Activated naive CD8-positive, alpha-beta T cell treated with anti-CD3 and anti-CD28 coated beads, Interleukin-2, amount 10 ng/mL, durations not matched to agents 7 days and 5 days (primary cell): ENCODE measurements at regions not wholly inside any gene's neighbourhood (a gene's known extent, or its start where the extent isn't known, plus 50 kb on each side); places are given as distances from the start of the nearest gene placed in this dataset.
"Not testable (repeated sequence)": the region's sequence is repeated elsewhere in the genome, so short reads cannot be mapped to it uniquely, and the experiment has no call there.

Source experiments
- ATAC-seq: fragments of 150-1000 bp; cut with Tn5 transposase; one replicate; pipeline ENCODE4 v1.10.0; 2021; ENCODE audit warnings: low read depth, moderate library complexity
- POLR2A ChIA-PET: fragments of 350-600 bp; sonication (Branson Sonifier 250); formaldehyde crosslinking; loops from one replicate; lab custom pipeline; 2021; ENCODE audit warnings: antibody characterized with exemption; lab: Charles Lee
- DNase-seq: peaks from one replicate; pipeline ENCODE4 v3.0.0; 2021
- H3K27ac Mint-ChIP-seq: one replicate; pipeline ENCODE4 v1.8.0; 2022; ENCODE audit warnings: mild to moderate bottlenecking, mixed read lengths
- H3K27me3 Mint-ChIP-seq: one replicate; pipeline ENCODE4 v1.8.0; 2022; ENCODE audit warnings: mild to moderate bottlenecking, moderate library complexity, mixed read lengths
- H3K36me3 Mint-ChIP-seq: one replicate; pipeline ENCODE4 v1.8.0; 2021; ENCODE audit warnings: mild to moderate bottlenecking, mixed read lengths
- H3K4me1 Mint-ChIP-seq: one replicate; pipeline ENCODE4 v1.8.0; 2021; ENCODE audit warnings: mixed read lengths
- H3K4me3 Mint-ChIP-seq: one replicate; pipeline ENCODE4 v1.8.0; 2022; ENCODE audit warnings: mild to moderate bottlenecking, moderate library complexity, mixed read lengths
- H3K9me3 Mint-ChIP-seq: one replicate; pipeline ENCODE4 v1.8.0; 2021; ENCODE audit warnings: mixed read lengths

DNA sequence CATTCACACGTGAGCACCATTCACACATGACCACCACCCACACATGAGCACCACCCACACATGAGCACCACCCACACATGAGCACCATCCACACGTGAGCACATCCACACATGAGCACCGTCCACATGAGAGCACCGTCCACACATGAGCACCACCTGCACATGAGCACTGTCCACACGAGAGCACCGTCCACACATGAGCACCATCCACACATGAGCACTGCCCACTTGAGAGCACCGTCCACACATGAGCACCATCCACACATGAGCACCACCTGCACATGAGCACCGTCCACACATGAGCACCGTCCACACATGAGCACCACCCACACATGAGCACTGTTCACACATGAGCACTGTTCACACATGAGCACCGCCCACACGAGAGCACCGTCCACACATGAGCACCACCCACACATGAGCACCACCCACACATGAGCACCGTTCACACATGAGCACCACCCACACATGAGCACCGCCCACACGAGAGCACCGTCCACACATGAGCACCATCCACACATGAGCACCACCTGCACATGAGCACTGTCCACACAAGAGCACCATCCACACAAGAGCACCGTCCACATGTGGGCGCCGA is 471.3 kb upstream of the SALL3 start:
- H3K27ac Mint-ChIP-seq, H3K36me3 Mint-ChIP-seq, DNase-seq, H3K9me3 Mint-ChIP-seq, H3K27me3 Mint-ChIP-seq, H3K4me1 Mint-ChIP-seq, H3K4me3 Mint-ChIP-seq, ATAC-seq, POLR2A ChIA-PET: not testable (repeated sequence)

DNA sequence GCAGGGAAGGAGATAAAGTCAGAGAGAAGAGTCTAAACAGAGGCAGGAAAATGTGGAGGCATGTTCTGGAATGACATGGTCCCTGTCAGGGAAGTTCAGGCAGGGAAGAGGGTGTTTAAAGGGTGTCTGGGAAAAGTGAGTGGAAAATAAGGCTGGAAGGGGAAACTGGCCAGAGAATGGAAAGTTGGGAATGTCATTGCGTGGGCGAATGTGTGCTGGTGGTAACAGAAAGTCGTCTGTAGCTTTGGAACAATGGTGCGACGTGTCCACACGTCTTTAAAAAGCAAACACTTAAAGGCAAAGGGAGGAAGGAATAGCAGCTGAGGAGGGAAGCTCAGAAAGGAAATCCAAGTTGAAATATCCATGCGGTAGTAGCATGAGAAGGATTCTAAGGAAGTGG is 469.5 kb upstream of the SALL3 start:
- H3K4me1 Mint-ChIP-seq, result no peaks in the 10 kb centered on the region
- ATAC-seq (no peak), DNase-seq (no peak)
- POLR2A ChIA-PET, result no interaction called here
- H3K9me3 Mint-ChIP-seq, result peaks cover 3% of the 10 kb centered on the region
- no peak overlapping the region for H3K4me3 Mint-ChIP-seq
- peaks cover 2% of the 10 kb centered on the region for H3K27me3 Mint-ChIP-seq
- H3K27ac Mint-ChIP-seq, result no peak overlapping the region
- no peaks in the 10 kb centered on the region for H3K36me3 Mint-ChIP-seq

DNA sequence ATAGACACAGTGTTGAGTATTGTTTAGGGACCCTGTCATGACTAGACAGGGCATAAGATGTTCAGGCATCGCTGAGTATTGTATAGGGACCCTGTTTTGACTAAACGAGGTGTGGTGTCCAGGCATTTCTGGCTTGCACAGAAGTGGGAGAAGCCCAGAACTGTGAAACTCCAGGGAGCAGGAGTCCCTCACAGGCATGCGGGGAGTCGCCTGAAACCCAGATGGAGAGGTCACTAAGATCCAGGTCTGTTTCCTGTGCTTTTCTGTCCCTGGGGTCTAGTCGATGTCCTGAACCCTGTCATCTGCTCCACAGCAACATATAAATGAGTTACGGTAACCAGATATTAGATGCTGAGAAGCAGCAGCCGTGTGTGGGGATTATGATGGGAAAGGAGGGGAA is 469.0 kb upstream of the SALL3 start:
- Mint-ChIP-seq H3K4me1 (no peaks in the 10 kb centered on the region), H3K27ac (no peak overlapping the region), H3K36me3 (no peaks in the 10 kb centered on the region), H3K27me3 (peaks cover 2% of the 10 kb centered on the region), H3K4me3 (no peak overlapping the region), H3K9me3 (peaks cover 3% of the 10 kb centered on the region)
- ATAC-seq (no peak), DNase-seq (no peak)
- POLR2A ChIA-PET, result no interaction called here

DNA sequence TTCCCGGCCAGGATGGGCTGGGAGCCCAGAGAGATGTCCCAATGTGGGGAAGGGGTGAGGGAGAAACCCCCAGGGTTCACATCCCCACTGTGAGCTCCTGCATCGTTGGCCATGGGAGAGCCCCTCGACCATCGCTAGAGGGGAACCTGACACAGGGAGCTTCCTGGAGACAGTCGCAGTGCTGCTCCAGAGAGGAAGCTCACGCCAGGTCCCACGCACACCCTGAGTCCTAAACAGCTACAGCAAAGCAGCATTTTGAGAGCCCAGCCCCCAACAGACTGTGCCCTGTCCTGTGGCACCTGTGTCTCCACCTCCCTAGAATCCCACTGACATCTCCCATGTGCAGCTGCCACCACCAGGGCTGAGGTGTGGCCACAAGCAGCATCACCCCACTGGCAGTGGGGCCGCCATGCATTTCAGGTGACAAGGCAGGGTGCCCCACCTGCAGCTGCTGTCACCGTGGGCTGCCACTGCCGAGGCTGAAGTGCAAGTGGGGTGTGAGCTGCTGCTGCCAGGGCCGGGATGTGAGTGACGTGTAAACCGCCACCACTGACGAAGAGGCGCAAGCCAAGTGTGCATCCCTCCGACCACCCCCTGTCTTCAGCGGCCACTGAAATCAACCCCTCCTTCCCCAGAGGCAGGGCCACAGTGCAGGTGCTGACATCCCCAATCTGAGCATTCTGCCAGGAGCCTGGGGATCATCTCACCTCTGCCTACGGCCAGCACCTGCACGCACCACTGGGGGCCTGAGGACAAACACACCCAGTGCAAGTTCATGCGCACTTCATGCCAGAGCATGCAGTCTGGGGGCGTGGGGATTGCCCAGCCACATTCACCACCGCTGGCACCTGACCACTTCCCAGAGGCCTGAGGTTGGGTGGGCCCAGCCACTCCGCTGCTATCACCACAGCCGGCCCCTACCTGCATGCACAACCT is 467.7 kb upstream of the SALL3 start:
- peaks cover 3% of the 10 kb centered on the region for H3K9me3 Mint-ChIP-seq
- H3K27me3 Mint-ChIP-seq, result peaks cover 2% of the 10 kb centered on the region
- no peak overlapping the region for H3K4me3 Mint-ChIP-seq
- no peak overlapping the region for H3K27ac Mint-ChIP-seq
- DNase-seq, result no peak
- no peak for ATAC-seq
- POLR2A ChIA-PET, result no interaction called here
- no peaks in the 10 kb centered on the region for H3K4me1 Mint-ChIP-seq
- H3K36me3 Mint-ChIP-seq, result no peaks in the 10 kb centered on the region

DNA sequence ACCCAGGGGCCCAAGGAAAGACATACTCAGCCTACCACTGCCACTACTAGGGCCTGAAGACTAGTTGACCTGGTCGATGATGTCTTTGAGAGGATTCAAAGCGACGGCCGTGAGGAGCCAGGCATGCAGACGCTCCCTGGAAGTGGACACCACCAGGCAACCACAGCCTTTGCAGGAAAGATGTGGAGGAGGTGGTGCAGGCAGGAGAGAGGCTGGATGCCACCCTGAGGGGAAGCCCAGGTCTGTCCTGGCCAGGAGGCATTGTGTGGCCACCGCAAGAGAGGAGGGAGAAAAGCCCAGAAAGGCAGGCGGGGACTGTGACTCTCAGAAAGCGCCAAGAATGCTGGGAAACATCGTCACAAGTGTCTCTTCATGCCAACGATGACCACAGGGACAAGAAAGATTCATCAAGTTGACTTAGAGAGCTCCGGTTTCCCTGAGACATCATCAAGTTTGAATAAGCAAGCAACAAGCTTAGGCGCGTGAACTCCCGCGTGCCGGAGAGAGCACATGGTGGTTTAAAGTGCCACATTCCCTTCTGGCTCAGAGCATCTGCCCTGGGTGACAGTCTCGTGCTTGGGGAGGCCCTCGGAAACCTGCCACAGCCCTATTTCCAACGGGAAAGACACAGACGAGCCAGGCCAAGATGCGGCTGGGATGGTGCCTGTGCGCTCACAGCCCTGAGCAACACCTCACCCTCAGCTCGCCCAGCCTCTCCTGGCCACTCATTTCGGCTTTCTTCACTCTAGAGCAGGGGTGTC is 464.5 kb upstream of the SALL3 start:
- DNase-seq, result no peak
- Mint-ChIP-seq H3K36me3 (no peaks in the 10 kb centered on the region), H3K4me3 (no peak overlapping the region), H3K27ac (no peak overlapping the region), H3K27me3 (no peaks in the 10 kb centered on the region), H3K4me1 (no peaks in the 10 kb centered on the region), H3K9me3 (peaks cover 2% of the 10 kb centered on the region)
- POLR2A ChIA-PET, result no interaction called here
- no peak for ATAC-seq

DNA sequence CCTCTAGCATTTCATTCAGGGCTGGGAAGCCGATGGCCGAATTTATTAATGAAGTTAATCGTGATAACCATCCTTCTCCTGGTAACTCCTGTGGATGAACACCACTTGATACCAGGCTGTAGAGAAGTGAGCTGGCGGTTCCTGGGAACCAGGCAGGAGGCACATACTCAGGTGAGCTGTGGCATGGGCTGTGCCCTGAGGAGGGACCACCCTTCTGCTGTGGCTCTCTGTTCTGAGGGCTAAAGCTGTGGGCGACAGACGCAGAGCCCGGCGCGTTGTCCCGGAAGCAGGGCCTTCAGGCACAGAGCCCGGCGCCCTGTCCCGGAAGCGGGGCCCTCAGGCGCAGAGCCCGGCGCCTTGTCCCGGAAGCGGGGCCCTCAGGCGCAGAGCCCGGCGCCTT is 462.3 kb upstream of the SALL3 start:
- H3K27me3 Mint-ChIP-seq, result no peaks in the 10 kb centered on the region
- H3K36me3 Mint-ChIP-seq, result no peaks in the 10 kb centered on the region
- H3K4me3 Mint-ChIP-seq, result no peak overlapping the region
- H3K4me1 Mint-ChIP-seq, result no peaks in the 10 kb centered on the region
- ATAC-seq (no peak), DNase-seq (no peak)
- peaks cover 2% of the 10 kb centered on the region for H3K9me3 Mint-ChIP-seq
- POLR2A ChIA-PET, result no interaction called here
- no peak overlapping the region for H3K27ac Mint-ChIP-seq

DNA sequence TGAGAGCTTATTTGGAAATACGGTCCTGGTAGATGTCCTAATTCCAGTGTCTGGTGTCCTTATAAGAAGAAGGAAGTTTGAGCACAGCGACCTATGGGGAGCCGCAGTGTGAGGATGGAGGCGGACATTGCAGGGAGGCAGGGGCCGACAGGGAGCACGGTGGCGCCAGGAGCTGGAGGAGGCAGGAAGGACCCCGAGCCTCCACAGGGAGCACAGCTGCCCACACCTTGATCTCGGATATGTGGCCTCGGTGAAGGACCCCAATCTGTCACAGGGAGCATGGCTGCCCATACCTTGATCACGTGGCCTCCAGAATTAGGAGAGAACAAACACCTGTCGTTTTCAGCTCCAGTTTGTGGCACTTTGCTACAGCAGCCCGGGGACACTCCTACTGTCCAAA is 461.6 kb upstream of the SALL3 start:
- no peak overlapping the region for H3K4me3 Mint-ChIP-seq
- ATAC-seq (no peak), DNase-seq (no peak)
- no peaks in the 10 kb centered on the region for H3K27me3 Mint-ChIP-seq
- H3K9me3 Mint-ChIP-seq, result peaks cover 2% of the 10 kb centered on the region
- POLR2A ChIA-PET, result no interaction called here
- H3K36me3 Mint-ChIP-seq, result no peaks in the 10 kb centered on the region
- H3K4me1 Mint-ChIP-seq, result no peaks in the 10 kb centered on the region
- H3K27ac Mint-ChIP-seq, result no peak overlapping the region

DNA sequence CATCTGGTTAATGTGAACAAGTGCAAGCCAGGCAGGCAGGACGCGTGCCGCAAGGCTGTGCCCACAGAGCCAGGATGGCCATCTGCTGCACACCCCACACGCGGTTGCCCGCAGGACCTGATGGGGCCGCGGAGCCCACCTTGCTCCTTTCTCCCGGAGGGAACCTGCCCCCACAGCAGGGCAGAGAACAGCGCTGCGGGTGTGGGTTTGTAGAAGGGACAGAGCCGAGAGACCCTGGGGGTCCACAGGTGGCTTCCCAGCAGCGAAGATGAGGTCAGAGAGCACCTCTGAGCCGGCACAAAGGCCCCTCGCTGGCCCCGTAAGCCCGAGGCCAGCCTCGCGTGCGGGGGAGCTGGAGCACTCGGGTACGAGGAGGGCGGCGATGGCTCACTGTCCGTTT is 460.8 kb upstream of the SALL3 start:
- ATAC-seq, result no peak
- Mint-ChIP-seq H3K27ac (no peak overlapping the region), H3K9me3 (peaks cover 2% of the 10 kb centered on the region), H3K27me3 (no peaks in the 10 kb centered on the region), H3K36me3 (no peaks in the 10 kb centered on the region), H3K4me3 (no peak overlapping the region), H3K4me1 (no peaks in the 10 kb centered on the region)
- POLR2A ChIA-PET, result no interaction called here
- no peak for DNase-seq

DNA sequence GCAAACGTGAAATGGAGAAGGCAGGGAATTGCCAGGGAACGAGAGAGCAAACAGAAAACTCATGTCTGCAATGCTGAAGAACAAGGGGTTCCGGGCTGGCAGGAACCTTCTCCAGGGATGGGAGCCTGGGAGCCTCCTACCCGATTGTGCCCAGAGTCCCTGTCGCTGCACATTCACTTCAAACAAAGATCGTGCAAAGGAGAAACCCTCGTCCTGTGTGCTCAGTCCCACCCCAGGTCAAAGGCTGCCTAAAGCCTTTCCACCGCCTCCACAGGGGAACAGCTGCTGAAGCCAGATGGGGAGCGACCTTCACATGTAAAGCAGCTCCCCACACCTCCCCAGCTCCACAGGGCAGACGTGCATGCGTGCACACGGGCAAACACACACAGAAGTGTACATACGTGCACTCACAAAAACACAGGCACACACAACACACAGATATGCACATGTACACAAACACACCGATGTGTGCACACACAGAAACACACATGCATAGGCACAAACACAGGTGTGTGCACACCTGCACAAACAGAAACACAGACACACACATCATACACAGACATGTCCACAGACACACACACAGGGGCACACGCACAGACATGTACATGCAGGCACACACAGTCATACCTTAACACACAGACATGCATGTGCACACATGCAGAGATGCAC is 460.1 kb upstream of the SALL3 start:
- Mint-ChIP-seq H3K36me3 (no peaks in the 10 kb centered on the region), H3K4me3 (no peak overlapping the region), H3K4me1 (no peaks in the 10 kb centered on the region), H3K27me3 (no peaks in the 10 kb centered on the region), H3K27ac (no peak overlapping the region), H3K9me3 (peaks cover 2% of the 10 kb centered on the region)
- ATAC-seq (no peak), DNase-seq (no peak)
- POLR2A ChIA-PET, result no interaction called here

DNA sequence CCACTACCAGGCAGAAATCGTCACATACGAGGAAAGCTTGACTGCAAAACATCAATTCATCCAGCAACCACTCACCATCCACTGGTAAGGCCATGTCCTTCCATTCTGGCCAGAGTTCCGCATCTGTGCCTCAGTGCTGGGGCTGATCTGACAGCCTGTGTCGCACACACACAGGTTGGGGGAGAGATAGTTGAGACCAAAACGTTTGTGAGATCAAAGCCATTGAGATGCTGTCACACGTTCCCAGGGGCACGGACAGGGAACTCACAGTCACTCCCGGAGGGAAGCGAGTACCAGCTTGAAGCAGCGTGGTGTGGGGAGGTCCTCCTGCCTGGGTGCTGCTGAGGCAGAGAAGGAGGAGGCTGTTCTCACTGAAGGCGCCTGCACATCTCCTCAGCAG is 458.5 kb upstream of the SALL3 start:
- POLR2A ChIA-PET, result no interaction called here
- ATAC-seq (no peak), DNase-seq (no peak)
- Mint-ChIP-seq H3K4me1 (no peaks in the 10 kb centered on the region), H3K27me3 (no peaks in the 10 kb centered on the region), H3K4me3 (no peak overlapping the region), H3K27ac (no peak overlapping the region), H3K36me3 (no peaks in the 10 kb centered on the region), H3K9me3 (peaks cover 2% of the 10 kb centered on the region)

DNA sequence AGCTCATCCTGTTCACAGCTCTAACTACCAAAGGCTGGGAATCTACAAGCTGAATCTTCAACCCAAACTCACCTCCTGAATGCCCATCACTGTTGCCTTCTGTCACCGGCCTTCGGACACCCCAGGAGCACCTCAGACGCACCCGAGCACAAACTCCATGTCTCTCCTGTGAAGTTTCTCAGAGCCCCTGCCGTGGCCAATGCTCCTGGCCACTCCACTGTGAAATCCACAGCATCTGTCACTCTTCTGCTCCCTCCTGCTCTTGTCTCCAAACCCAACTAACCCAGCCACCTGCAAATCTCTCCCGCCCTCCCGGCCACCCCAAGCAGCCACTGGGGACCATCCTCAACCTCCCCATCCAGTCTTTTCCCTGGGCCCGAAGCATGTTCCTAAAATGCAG is 457.9 kb upstream of the SALL3 start:
- POLR2A ChIA-PET, result no interaction called here
- DNase-seq (no peak), ATAC-seq (no peak)
- no peaks in the 10 kb centered on the region for H3K36me3 Mint-ChIP-seq
- H3K27ac Mint-ChIP-seq, result no peak overlapping the region
- H3K4me3 Mint-ChIP-seq, result no peak overlapping the region
- H3K9me3 Mint-ChIP-seq, result peaks cover 2% of the 10 kb centered on the region
- H3K27me3 Mint-ChIP-seq, result no peaks in the 10 kb centered on the region
- H3K4me1 Mint-ChIP-seq, result no peaks in the 10 kb centered on the region

DNA sequence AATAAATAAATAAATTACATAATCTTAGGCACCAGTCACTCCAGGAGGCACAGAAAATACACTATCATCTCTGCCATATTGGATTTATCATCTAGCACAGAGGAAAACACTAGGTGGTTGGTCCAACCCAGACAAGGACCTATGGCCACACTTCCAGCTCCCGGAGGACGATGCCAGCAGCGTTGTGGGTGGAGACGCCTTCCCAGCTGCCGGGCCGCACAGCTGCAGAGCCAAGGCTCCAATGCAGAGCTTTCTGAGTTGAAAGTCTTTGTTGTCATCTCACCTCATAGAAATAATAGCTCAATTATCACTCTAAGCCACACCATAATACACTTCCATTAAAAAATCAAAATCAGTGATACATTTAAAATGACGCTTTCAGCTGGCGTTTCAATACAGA is 457.1 kb upstream of the SALL3 start:
- Mint-ChIP-seq H3K36me3 (no peaks in the 10 kb centered on the region), H3K27ac (no peak overlapping the region), H3K4me1 (no peaks in the 10 kb centered on the region), H3K27me3 (no peaks in the 10 kb centered on the region), H3K4me3 (no peak overlapping the region), H3K9me3 (peaks cover 2% of the 10 kb centered on the region)
- POLR2A ChIA-PET, result no interaction called here
- no peak for DNase-seq
- no peak for ATAC-seq

DNA sequence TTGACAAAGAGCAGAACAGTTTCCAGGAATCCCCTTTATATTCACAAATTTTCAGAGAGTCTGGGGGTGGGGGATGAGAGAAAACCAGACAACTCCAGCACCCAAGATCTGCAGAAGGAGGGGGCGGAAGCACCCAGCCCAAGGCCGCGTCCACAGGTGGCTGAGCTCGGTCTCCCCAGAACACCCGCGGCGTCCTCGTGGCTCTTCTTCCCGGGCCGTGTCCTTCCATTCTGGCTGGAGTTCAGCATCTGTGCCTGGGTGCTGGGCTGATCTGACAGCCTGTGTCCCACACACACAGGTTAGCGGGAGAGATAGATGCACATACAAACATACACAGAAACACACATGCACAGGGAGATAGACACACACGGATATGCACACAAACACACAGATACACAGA is 455.8 kb upstream of the SALL3 start:
- peaks cover 2% of the 10 kb centered on the region for H3K9me3 Mint-ChIP-seq
- no peaks in the 10 kb centered on the region for H3K27me3 Mint-ChIP-seq
- POLR2A ChIA-PET, result no interaction called here
- ATAC-seq (no peak), DNase-seq (no peak)
- H3K4me1 Mint-ChIP-seq, result no peaks in the 10 kb centered on the region
- H3K27ac Mint-ChIP-seq, result no peak overlapping the region
- H3K36me3 Mint-ChIP-seq, result no peaks in the 10 kb centered on the region
- no peak overlapping the region for H3K4me3 Mint-ChIP-seq
